Uterus (tissue), 3 donors: ENCODE measurements at regions not wholly inside any gene's neighbourhood (a gene's known extent, or its start where the extent isn't known, plus 50 kb on each side); places are given as distances from the start of the nearest gene placed in this dataset.

ENCODE experiments used
- DNase-seq, 2 donors: peaks; one replicate each; pipeline ENCODE4 v3.0.0-alpha.2; 2019 to 2020
- H3K27ac ChIP-seq, 2 donors: fragments of 200-600 bp; sonication (generic); 1 replicate in 1 of 2; 2 replicates in 1 of 2; pipeline ENCODE4 v1.5.1; 2016 to 2018
- H3K27me3 ChIP-seq, 2 donors: fragments of 200-600 bp; sonication (generic); one replicate each; pipeline ENCODE4 v1.5.1; 2018 to 2019; ENCODE audit warnings: control low read depth in 1 of 2
- H3K36me3 ChIP-seq, 2 donors: fragments of 200-600 bp; sonication (generic); one replicate each; pipeline ENCODE4 v1.5.1; 2019; ENCODE audit warnings: control low read depth in 1 of 2
- H3K4me1 ChIP-seq, 2 donors: fragments of 200-600 bp; sonication (generic); one replicate each; pipeline ENCODE4 v1.5.1; 2018 to 2019; ENCODE audit warnings: control low read depth in 1 of 2
- H3K4me3 ChIP-seq, 2 donors: fragments of 200-600 bp; sonication (generic); 1 replicate in 1 of 2; 2 replicates in 1 of 2; pipeline ENCODE4 v1.5.1; 2018 to 2019; ENCODE audit warnings: mild to moderate bottlenecking in 1 of 2
- H3K9me3 ChIP-seq, 2 donors: fragments of 200-600 bp; sonication (generic); one replicate each; pipeline ENCODE4 v1.5.1; 2019; ENCODE audit warnings: control low read depth in 1 of 2
- POLR2A ChIP-seq, 2 donors: fragments of 450-650 bp; IDR thresholded peaks; one replicate each; pipeline ENCODE4 v1.6.1; 2016; ENCODE audit warnings: antibody characterized with exemption in 2 of 2, mild to moderate bottlenecking in 1 of 2, moderate library complexity in 1 of 2
- intact Hi-C: fragments of 100-400 bp; cut with DNase I; formaldehyde crosslinking; loops from one replicate; pipeline ENCODE4 v1.15.1; 2023; ENCODE audit warnings: low total_unique reads
- TF ChIP-seq, protein P1 (sequence below), 4 experiments: fragments of 200-600 bp in 2 of 4; fragments of 450-650 bp in 2 of 4; sonication (generic) in 2 of 4; IDR thresholded peaks; one replicate each; pipeline ENCODE4 v1.5.1; 2016 to 2019; ENCODE audit warnings: antibody characterized with exemption in 4 of 4, mild to moderate bottlenecking in 2 of 4, moderate library complexity in 1 of 4
- donor health status: DM: yes; HTN: yes; CAD: no.

GRCh38 chr1:87505391-87505983 lies 176.8 kb downstream of the LMO4 start:
- intact Hi-C loops, result no loop called here
- Histone ChIP-seq H3K4me1 (no peaks in the 10 kb centered on the region), H3K9me3 (no peaks in the 10 kb centered on the region), H3K36me3 (no peaks in the 10 kb centered on the region), H3K27ac (no peak overlapping the region), H3K27me3 (no peaks in the 10 kb centered on the region), H3K4me3 (no peak overlapping the region)
- DNase-seq, result no peak
- TF ChIP-seq, protein P1, sequence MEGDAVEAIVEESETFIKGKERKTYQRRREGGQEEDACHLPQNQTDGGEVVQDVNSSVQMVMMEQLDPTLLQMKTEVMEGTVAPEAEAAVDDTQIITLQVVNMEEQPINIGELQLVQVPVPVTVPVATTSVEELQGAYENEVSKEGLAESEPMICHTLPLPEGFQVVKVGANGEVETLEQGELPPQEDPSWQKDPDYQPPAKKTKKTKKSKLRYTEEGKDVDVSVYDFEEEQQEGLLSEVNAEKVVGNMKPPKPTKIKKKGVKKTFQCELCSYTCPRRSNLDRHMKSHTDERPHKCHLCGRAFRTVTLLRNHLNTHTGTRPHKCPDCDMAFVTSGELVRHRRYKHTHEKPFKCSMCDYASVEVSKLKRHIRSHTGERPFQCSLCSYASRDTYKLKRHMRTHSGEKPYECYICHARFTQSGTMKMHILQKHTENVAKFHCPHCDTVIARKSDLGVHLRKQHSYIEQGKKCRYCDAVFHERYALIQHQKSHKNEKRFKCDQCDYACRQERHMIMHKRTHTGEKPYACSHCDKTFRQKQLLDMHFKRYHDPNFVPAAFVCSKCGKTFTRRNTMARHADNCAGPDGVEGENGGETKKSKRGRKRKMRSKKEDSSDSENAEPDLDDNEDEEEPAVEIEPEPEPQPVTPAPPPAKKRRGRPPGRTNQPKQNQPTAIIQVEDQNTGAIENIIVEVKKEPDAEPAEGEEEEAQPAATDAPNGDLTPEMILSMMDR (IDR thresholded peaks at IDR 0.05), result no peak

DNA sequence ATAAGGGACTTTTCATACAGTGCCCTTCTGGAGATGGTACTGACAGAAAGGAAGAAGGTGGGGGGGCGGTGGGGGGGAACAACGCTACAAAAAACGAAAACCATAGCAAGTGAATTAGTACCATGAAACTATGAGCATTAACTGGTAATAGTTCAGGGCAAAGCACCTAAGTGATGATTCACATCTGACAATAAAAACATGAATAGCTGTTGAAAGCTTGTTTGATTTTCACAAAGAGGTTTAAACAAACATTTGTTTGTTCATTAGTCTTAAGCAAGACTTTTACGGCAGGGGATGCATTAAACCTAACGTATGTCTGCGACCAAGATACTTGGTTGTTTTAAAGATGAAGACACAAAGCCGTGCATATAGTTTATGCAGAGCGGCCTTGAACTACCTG lies 177.5 kb downstream of the LMO4 start:
- H3K4me3 ChIP-seq, result no peak overlapping the region
- no peaks in the 10 kb centered on the region for H3K4me1 ChIP-seq
- no peaks in the 10 kb centered on the region for H3K27me3 ChIP-seq
- intact Hi-C loops, result no loop called here
- H3K9me3 ChIP-seq, result no peaks in the 10 kb centered on the region
- TF ChIP-seq, protein P1 (IDR thresholded peaks at IDR 0.05), result no peak
- no peak for TF ChIP-seq POLR2A (IDR thresholded peaks at IDR 0.05)
- H3K27ac ChIP-seq, result no peak overlapping the region
- DNase-seq, result no peak
- no peaks in the 10 kb centered on the region for H3K36me3 ChIP-seq

DNA sequence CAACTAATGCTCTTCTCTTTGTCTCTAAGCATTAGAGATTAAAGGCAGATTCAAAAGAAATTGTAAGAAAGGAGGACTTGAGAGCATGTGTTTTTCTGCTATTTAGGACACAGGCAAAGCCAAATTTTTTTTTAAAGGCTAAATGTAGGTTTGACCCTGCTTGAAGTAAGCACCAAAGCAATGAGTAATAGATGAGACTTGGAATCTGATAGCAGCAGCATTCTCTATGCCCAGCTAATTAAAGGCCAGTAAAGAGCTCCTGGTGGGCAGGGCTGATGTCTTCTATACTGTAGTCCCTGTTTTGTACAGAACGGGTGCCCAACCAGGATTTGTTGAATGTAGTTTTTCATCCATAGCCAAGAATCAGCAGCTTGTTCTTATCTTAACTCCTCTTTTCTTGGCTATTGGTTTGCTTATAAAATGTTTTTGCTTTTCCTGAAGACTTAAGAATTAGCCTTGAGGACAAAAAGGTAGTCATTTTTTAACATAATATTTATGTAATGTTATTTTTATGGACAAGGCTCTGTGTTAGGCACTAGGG lies 179.6 kb downstream of the LMO4 start:
- intact Hi-C loops, result no loop called here
- DNase-seq, result no peak
- Histone ChIP-seq H3K27ac (no peak overlapping the region), H3K36me3 (no peaks in the 10 kb centered on the region), H3K9me3 (no peaks in the 10 kb centered on the region), H3K4me1 (no peaks in the 10 kb centered on the region), H3K4me3 (no peak overlapping the region), H3K27me3 (no peaks in the 10 kb centered on the region)
- TF ChIP-seq POLR2A (IDR thresholded peaks at IDR 0.05), result no peak
- TF ChIP-seq, protein P1 (IDR thresholded peaks at IDR 0.05), result no peak

- Histone ChIP-seq H3K4me1 (no peaks in the 10 kb centered on the region), H3K9me3 (no peaks in the 10 kb centered on the region), H3K27ac (no peak overlapping the region), H3K4me3 (no peak overlapping the region), H3K36me3 (no peaks in the 10 kb centered on the region), H3K27me3 (no peaks in the 10 kb centered on the region)
- no peak for DNase-seq
- TF ChIP-seq, protein P1 (IDR thresholded peaks at IDR 0.05), result no peak
- TF ChIP-seq POLR2A (IDR thresholded peaks at IDR 0.05), result no peak
- intact Hi-C loops, result no loop called here
Observed at GRCh38 chr1:87510540-87510939, 181.9 kb downstream of the LMO4 start.

DNA sequence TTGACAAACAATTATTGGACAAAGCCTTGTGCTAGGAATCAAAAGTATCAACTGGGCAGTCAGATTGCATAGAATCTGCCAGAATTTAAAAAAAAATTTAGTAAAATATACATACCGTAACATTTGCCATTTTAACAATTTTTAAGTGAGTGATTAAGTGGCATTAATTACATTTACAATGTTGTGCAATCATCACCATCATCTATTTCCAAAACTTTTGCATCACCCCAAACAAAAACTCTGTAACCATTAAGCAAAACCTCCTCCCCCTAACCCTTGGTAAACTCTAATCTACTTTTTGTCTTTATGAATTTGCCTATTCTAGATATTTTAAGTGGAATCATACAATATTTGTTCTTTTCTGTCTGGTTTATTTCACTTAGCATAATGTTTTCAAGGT lies 182.8 kb downstream of the LMO4 start:
- Histone ChIP-seq H3K27ac (no peak overlapping the region), H3K9me3 (no peaks in the 10 kb centered on the region), H3K27me3 (no peaks in the 10 kb centered on the region), H3K4me1 (no peaks in the 10 kb centered on the region), H3K36me3 (no peaks in the 10 kb centered on the region), H3K4me3 (no peak overlapping the region)
- no peak for TF ChIP-seq POLR2A (IDR thresholded peaks at IDR 0.05)
- TF ChIP-seq, protein P1 (IDR thresholded peaks at IDR 0.05), result no peak
- intact Hi-C loops, result no loop called here
- no peak for DNase-seq
